Right lobe of liver (tissue), 6 donors: ENCODE measurements at regions not wholly inside any gene's neighbourhood (a gene's known extent, or its start where the extent isn't known, plus 50 kb on each side); places are given as distances from the start of the nearest gene placed in this dataset.
A peak's percentile ranks its signal among the peaks of the same experiment; 100 is the strongest.

Experiments
- ATAC-seq, 4 donors: fragments of 200-7000 bp; cut with Tn5 transposase; one replicate each; pipeline ENCODE4 v1.9.1; 2020; ENCODE audit warnings: mild to moderate bottlenecking in 4 of 4, moderate library complexity in 4 of 4
- DNase-seq, 3 donors: peaks; one replicate each; pipeline ENCODE4 v3.0.0-alpha.2; 2020
- H3K27ac ChIP-seq, 3 donors: fragments of 200-600 bp; one replicate each; pipeline ENCODE4 v1.8.0; 2022
- H3K27me3 ChIP-seq, 2 donors: fragments of 200-600 bp; one replicate each; pipeline ENCODE4 v1.8.0; 2022
- H3K36me3 ChIP-seq, 4 donors: fragments of 200-600 bp; sonication (generic) in 1 of 4; one replicate each; pipeline versions ENCODE4 v1.5.1 to v1.8.0; 2017 to 2022; ENCODE audit warnings: control low read depth in 1 of 4
- H3K4me1 ChIP-seq, 4 donors: fragments of 200-600 bp; sonication (generic) in 1 of 4; one replicate each; pipeline versions ENCODE4 v1.5.1 to v1.8.0; 2017 to 2022; ENCODE audit warnings: control low read depth in 1 of 4
- H3K4me3 ChIP-seq, 3 donors: fragments of 200-600 bp; one replicate each; pipeline ENCODE4 v1.8.0; 2022
- H3K9me3 ChIP-seq, 4 donors: fragments of 200-600 bp; sonication (generic) in 1 of 4; one replicate each; pipeline versions ENCODE4 v1.5.1 to v1.8.0; 2017 to 2022; ENCODE audit warnings: control low read depth in 1 of 4
- POLR2A ChIP-seq: fragments of 450-650 bp; IDR thresholded peaks from one replicate; pipeline ENCODE4 v1.6.1; 2017; ENCODE audit warnings: antibody characterized with exemption, mild to moderate bottlenecking
- WGBS: methylation state at CpG from one replicate; pipeline ENCODE4 v1.1.6; 2018; ENCODE audit warnings: low coverage, low lambda C conversion rate; ENCODE audit not compliant: insufficient coverage; ENCODE audit errors: missing lambda C conversion rate; 5-methylcytosine and 5-hydroxymethylcytosine counted together
- intact Hi-C, 2 donors: fragments of 100-400 bp; cut with DNase I; formaldehyde crosslinking; loops; one replicate each; pipeline versions ENCODE4 v1.11.2 to v1.14.1; 2022
- TF ChIP-seq, protein P1 (sequence below), 4 donors: fragments of 200-600 bp in 3 of 4; fragments of 450-650 bp in 1 of 4; IDR thresholded peaks; one replicate each; pipeline versions ENCODE4 v1.5.1 to v1.8.0; 2016 to 2022; ENCODE audit warnings: antibody characterized with exemption in 4 of 4, mild to moderate bottlenecking in 2 of 4
- donor health status: DM: no; HTN: yes; CAD: no.
- donor health status: DM: no; HTN: no; CAD: no.
- donor health status: DM: no; HTN: no; CAD: no.
- donor health status: DM: no; HTN: yes; CAD: no.
- donor health status: DM: no; HTN: yes; CAD: no.

- WGBS: 51% methylated on average over 2 of the region's 2 CpGs
- intact Hi-C loops: no loop called here
- H3K27me3 ChIP-seq: no peaks in the 10 kb centered on the region
- H3K9me3 ChIP-seq: no peaks in the 10 kb centered on the region
- ATAC-seq (no peak), DNase-seq (no peak)
- H3K4me3 ChIP-seq: no peak overlapping the region
- H3K27ac ChIP-seq: no peak overlapping the region
- TF ChIP-seq, protein P1, sequence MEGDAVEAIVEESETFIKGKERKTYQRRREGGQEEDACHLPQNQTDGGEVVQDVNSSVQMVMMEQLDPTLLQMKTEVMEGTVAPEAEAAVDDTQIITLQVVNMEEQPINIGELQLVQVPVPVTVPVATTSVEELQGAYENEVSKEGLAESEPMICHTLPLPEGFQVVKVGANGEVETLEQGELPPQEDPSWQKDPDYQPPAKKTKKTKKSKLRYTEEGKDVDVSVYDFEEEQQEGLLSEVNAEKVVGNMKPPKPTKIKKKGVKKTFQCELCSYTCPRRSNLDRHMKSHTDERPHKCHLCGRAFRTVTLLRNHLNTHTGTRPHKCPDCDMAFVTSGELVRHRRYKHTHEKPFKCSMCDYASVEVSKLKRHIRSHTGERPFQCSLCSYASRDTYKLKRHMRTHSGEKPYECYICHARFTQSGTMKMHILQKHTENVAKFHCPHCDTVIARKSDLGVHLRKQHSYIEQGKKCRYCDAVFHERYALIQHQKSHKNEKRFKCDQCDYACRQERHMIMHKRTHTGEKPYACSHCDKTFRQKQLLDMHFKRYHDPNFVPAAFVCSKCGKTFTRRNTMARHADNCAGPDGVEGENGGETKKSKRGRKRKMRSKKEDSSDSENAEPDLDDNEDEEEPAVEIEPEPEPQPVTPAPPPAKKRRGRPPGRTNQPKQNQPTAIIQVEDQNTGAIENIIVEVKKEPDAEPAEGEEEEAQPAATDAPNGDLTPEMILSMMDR (IDR thresholded peaks at IDR 0.05): no peak
- no peak for TF ChIP-seq POLR2A
- H3K36me3 ChIP-seq: no peaks in the 10 kb centered on the region
- peaks cover 0 to 10% (median 0%) of the 10 kb centered on the region in 4 donors for H3K4me1 ChIP-seq
These were observed 121.4 kb upstream of the PHYHIPL start for GRCh38 chr10:59055045-59055444.

DNA sequence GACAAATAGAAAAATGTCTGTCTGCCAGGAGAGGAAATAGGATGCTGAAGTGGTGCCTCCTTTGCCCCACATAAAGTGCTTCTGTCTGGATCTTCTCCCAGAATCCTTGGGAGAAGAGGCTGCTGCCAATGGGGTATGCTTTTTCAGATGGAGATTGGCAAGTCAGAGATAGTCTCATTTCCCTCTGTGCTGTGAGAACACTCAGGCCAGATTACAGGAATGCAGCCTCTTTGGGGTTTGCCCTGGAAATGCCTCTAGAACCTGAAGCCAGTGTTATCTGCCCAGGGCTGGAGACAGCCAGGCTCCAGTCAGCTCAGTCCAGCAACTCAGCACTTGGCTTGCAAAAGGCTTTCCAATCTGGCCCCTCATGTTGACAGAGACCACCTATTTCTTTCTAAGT is 119.1 kb upstream of the PHYHIPL start:
- DNase-seq: no peak
- intact Hi-C loops: no loop called here
- H3K27ac ChIP-seq: peak overlapping the region in 1 of 3 donors; percentile 16
- peak in 1 of 4 donors; percentile 34 for ATAC-seq
- peaks cover 0 to 15% (median 0%) of the 10 kb centered on the region in 4 donors for H3K4me1 ChIP-seq
- H3K36me3 ChIP-seq: no peaks in the 10 kb centered on the region
- no peaks in the 10 kb centered on the region for H3K27me3 ChIP-seq
- H3K4me3 ChIP-seq: no peak overlapping the region
- TF ChIP-seq, protein P1 (IDR thresholded peaks at IDR 0.05): no peak
- TF ChIP-seq POLR2A: no peak
- H3K9me3 ChIP-seq: no peaks in the 10 kb centered on the region

- no peak for ATAC-seq
- Histone ChIP-seq H3K27ac (no peak overlapping the region), H3K4me1 (peaks cover 0 to 15% (median 0%) of the 10 kb centered on the region in 4 donors), H3K9me3 (no peaks in the 10 kb centered on the region), H3K36me3 (no peaks in the 10 kb centered on the region), H3K27me3 (no peaks in the 10 kb centered on the region), H3K4me3 (no peak overlapping the region)
- TF ChIP-seq, protein P1 (IDR thresholded peaks at IDR 0.05): no peak
- no peak for TF ChIP-seq POLR2A
- WGBS: 100% methylated on average over 1 of the region's 1 CpG
- intact Hi-C loops: no loop called here
- DNase-seq: no peak
These were observed 115.6 kb upstream of the PHYHIPL start for GRCh38 chr10:59060852-59061251.

- Histone ChIP-seq H3K9me3 (no peaks in the 10 kb centered on the region), H3K27me3 (no peaks in the 10 kb centered on the region), H3K27ac (no peak overlapping the region), H3K36me3 (no peaks in the 10 kb centered on the region), H3K4me1 (peaks cover 0 to 4% (median 0%) of the 10 kb centered on the region in 4 donors), H3K4me3 (no peak overlapping the region)
- no peak for TF ChIP-seq POLR2A
- TF ChIP-seq, protein P1 (IDR thresholded peaks at IDR 0.05): no peak
- intact Hi-C loops: no loop called here
- no peak for ATAC-seq
- DNase-seq: no peak
- 75% methylated on average over 1 of the region's 1 CpG for WGBS
These were observed 113.0 kb upstream of the PHYHIPL start for GRCh38 chr10:59063491-59063890.
